MM.1S (cell line): ENCODE measurements at regions not wholly inside any gene's neighbourhood (a gene's known extent, or its start where the extent isn't known, plus 50 kb on each side); places are given as distances from the start of the nearest gene placed in this dataset.

Source experiments
- EZH2 ChIP-seq: fragments of 300-600 bp; sonication (generic); optimal IDR thresholded peaks from 2 replicates; pipeline ENCODE3; 2017; ENCODE audit warnings: low read depth, mild to moderate bottlenecking, antibody characterized with exemption, low read length, mixed read lengths
- TF ChIP-seq, protein P1 (sequence below): fragments of 300-600 bp; sonication (generic); IDR thresholded peaks from 2 replicates; pipeline ENCODE4 v1.5.1; 2016; ENCODE audit warnings: antibody characterized with exemption, low read length, mixed read lengths

DNA sequence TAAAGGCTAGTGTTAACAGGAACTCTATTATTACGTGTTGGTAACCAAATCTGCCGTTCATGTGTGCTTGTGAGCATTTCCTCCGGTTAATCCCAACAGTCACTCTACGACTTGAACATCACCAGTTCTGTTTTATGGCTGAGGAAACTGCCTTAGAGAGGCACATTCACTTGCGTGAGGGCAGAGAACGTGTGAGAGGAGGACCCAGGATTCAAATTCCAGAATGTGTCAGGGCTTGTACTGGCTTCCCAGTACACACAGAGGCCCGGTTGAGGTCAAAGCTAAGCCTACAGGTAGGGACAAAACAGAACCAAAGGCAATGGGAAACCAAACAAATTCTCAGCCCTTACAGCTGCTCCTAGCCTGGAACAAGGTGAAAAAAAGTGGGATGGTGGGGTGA, 66.9 kb upstream of the TENM4 start:
- TF ChIP-seq, protein P1, sequence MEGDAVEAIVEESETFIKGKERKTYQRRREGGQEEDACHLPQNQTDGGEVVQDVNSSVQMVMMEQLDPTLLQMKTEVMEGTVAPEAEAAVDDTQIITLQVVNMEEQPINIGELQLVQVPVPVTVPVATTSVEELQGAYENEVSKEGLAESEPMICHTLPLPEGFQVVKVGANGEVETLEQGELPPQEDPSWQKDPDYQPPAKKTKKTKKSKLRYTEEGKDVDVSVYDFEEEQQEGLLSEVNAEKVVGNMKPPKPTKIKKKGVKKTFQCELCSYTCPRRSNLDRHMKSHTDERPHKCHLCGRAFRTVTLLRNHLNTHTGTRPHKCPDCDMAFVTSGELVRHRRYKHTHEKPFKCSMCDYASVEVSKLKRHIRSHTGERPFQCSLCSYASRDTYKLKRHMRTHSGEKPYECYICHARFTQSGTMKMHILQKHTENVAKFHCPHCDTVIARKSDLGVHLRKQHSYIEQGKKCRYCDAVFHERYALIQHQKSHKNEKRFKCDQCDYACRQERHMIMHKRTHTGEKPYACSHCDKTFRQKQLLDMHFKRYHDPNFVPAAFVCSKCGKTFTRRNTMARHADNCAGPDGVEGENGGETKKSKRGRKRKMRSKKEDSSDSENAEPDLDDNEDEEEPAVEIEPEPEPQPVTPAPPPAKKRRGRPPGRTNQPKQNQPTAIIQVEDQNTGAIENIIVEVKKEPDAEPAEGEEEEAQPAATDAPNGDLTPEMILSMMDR = no peak
- no peak for TF ChIP-seq EZH2
